HepG2 (cell line): ENCODE measurements at regions not wholly inside any gene's neighbourhood (a gene's known extent, or its start where the extent isn't known, plus 50 kb on each side); places are given as distances from the start of the nearest gene placed in this dataset.

Experiments
- ATAC-seq: fragments of 200-7000 bp; cut with Tn5 transposase; 3 replicates; pipeline ENCODE4 v1.9.1; 2020; ENCODE audit warnings: mild to moderate bottlenecking, moderate library complexity
- BruUV-seq: library from RNA; stranded (reverse); fragments of 400-500 nt; replicated peaks from 2 replicates; lab custom pipeline; 2021; lab: Mats Ljungman, UMichigan
- CTCF ChIA-PET: fragments of 300-600 bp; formaldehyde crosslinking; extraction: SDS; loops from one replicate; lab custom pipeline; 2021; ENCODE audit warnings: low total read pairs, inconsistent platforms, low intra/inter-chr PET ratio; lab: Yijun Ruan, JAX
- POLR2A ChIA-PET: fragments of 350-600 bp; sonication (Branson Sonifier 250); formaldehyde crosslinking; loops from one replicate; lab custom pipeline; 2020; ENCODE audit warnings: antibody characterized with exemption, inconsistent platforms; lab: Yijun Ruan, JAX
- DNase-seq: peaks from one replicate; pipeline ENCODE4 v3.0.0-alpha.2; 2015; ENCODE audit warnings: low spot score
- FAIRE-seq: peaks from 3 replicates; lab custom pipeline; 2011; peaks lifted over from hg19 to GRCh38; lab: Jason Lieb, UNC
- H2AFZ ChIP-seq: one replicate; pipeline ENCODE4 v1.6.1; 2011; ENCODE audit warnings: low read length, inconsistent platforms
- H3K27ac ChIP-seq: fragments of 300-600 bp; 3 replicates; pipeline ENCODE4 v1.8.0; 2011; ENCODE audit warnings: mixed run types, mild to moderate bottlenecking, mixed read lengths, low read length, inconsistent platforms; ENCODE audit not compliant: insufficient read depth; ENCODE audit errors: extremely low read length
- H3K27me3 ChIP-seq, 2 experiments: fragments of 200-600 bp in 1 of 2; 2 replicates in 1 of 2; 3 replicates in 1 of 2; pipeline versions ENCODE4 v1.6.0 to v1.8.0; 2011; ENCODE audit warnings: low read length in 2 of 2, mild to moderate bottlenecking in 2 of 2, moderate library complexity in 2 of 2, inconsistent platforms in 1 of 2; ENCODE audit not compliant: insufficient read depth in 2 of 2, control insufficient read depth in 1 of 2
- H3K36me3 ChIP-seq, 2 experiments: fragments of 200-600 bp in 1 of 2; replicated peaks in 1 of 2; 2 replicates in 1 of 2; 3 replicates in 1 of 2; pipeline versions ENCODE4 v1.5.1 to v1.8.0; 2011; ENCODE audit warnings: low read length in 2 of 2, inconsistent platforms in 1 of 2; ENCODE audit not compliant: insufficient read depth in 2 of 2, control insufficient read depth in 1 of 2
- H3K4me1 ChIP-seq: 2 replicates; pipeline ENCODE4 v1.5.1; 2012; ENCODE audit warnings: low read length, inconsistent platforms; ENCODE audit not compliant: insufficient read depth
- H3K4me2 ChIP-seq: 2 replicates; pipeline ENCODE4 v1.6.0; 2011; ENCODE audit warnings: low read depth, low read length, inconsistent platforms
- H3K4me3 ChIP-seq, 3 experiments: fragments of 200-600 bp in 1 of 3; sonication (generic), shearing (Covaris generic) in 1 of 3; replicated peaks in 1 of 3; 2 replicates each; pipeline ENCODE4 v1.5.1; 2011 to 2016; ENCODE audit warnings: low read length in 3 of 3, inconsistent platforms in 2 of 3, low read depth in 2 of 3, mild to moderate bottlenecking in 2 of 3, control low read depth in 1 of 3, mixed read lengths in 1 of 3; ENCODE audit not compliant: insufficient read depth in 1 of 3
- H3K79me2 ChIP-seq: one replicate; pipeline ENCODE4 v1.6.1; 2011; ENCODE audit warnings: low read length, inconsistent platforms; ENCODE audit not compliant: insufficient read depth
- H3K9ac ChIP-seq: 2 replicates; pipeline ENCODE4 v1.6.0; 2011; ENCODE audit warnings: mild to moderate bottlenecking, low read depth, low read length, inconsistent platforms; ENCODE audit not compliant: insufficient read depth
- H3K9me3 ChIP-seq: 2 replicates; pipeline ENCODE4 v1.5.1; 2012; ENCODE audit warnings: mild to moderate bottlenecking, low read length
- H4K20me1 ChIP-seq: 2 replicates; pipeline ENCODE4 v1.6.0; 2011; ENCODE audit warnings: inconsistent platforms, mild to moderate bottlenecking, low read length, moderate library complexity; ENCODE audit not compliant: insufficient read depth
- ATF7 ChIP-seq, 2 experiments: fragments of 450-650 bp in 1 of 2; sonication (generic) in 1 of 2; formaldehyde crosslinking in 1 of 2; IDR thresholded peaks; 2 replicates each; pipeline versions ENCODE4 v1.4.0 to v1.6.1; 2016 to 2020; ENCODE audit warnings: antibody characterized with exemption in 1 of 2, mild to moderate bottlenecking in 1 of 2, missing genetic modification reagents in 1 of 2
- EZH2 ChIP-seq: conservative IDR thresholded peaks from 2 replicates; pipeline ENCODE4 v1.6.1; 2012; ENCODE audit warnings: mild to moderate bottlenecking, low read depth, low read length, moderate library complexity
- SMARCE1 ChIP-seq: fragments of 450-650 bp; IDR thresholded peaks from 2 replicates; pipeline ENCODE4 v1.6.1; 2017; ENCODE audit warnings: borderline replicate concordance
- TGIF2 ChIP-seq: IDR thresholded peaks from 2 replicates; pipeline ENCODE4 v1.6.1; 2016; ENCODE audit warnings: control low read depth, missing compliant biosample characterization
- ZNF737 ChIP-seq: sonication (generic); formaldehyde crosslinking; IDR thresholded peaks from 2 replicates; pipeline ENCODE4 v1.5.0; 2020; ENCODE audit warnings: missing genetic modification reagents, mild to moderate bottlenecking, borderline replicate concordance
- WGBS: methylation state at CpG from one replicate; pipeline ENCODE4 v1.1.6; 2017; ENCODE audit warnings: low lambda C conversion rate; 5-methylcytosine and 5-hydroxymethylcytosine counted together
- in situ Hi-C: cut with HindIII; loops from 2 replicates; pipeline ENCODE4 v1.10.0; 2017; ENCODE audit warnings: low pct_unique_long_range_greater_than_20kb; ENCODE audit not compliant: extremely low pct_ligation_motif_present
- intact Hi-C: fragments of 100-400 bp; cut with micrococcal nuclease; formaldehyde crosslinking; loops from one replicate; pipeline ENCODE4 v1.10.0; 2022; ENCODE audit not compliant: unreplicated experiment
- TF ChIP-seq, protein P1 (sequence below): sonication (generic); formaldehyde crosslinking; IDR thresholded peaks from 2 replicates; pipeline ENCODE4 v1.4.0; 2020; ENCODE audit warnings: mild to moderate bottlenecking, missing genetic modification reagents, borderline replicate concordance

DNA sequence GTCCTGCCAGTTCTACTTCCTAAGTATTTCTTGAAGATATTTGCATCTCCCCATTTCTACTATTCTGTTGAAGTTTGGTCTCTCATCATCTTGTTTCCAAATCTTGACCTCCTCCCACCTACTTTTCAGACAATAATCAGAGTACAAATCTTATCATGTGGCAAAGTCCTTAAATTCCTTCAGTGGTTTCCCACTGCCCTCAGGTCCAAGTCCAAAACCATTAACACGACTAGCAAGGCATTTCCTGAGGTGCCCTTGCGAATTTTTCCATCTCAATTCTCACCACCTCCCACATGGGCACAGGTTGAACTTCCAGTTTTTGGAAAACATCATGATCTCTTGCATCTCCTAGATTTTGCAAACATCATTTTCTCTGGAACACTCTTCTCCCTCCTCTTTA, 97.2 kb upstream of the CDK1 start:
- Histone ChIP-seq H3K4me1 (no peaks in the 10 kb centered on the region), H3K4me2 (no peak overlapping the region), H3K36me3 (no peaks in the 10 kb centered on the region), H3K9ac (no peak overlapping the region), H2AFZ (no peak overlapping the region), H3K27me3 (no peaks in the 10 kb centered on the region), H3K27ac (no peak overlapping the region), H3K9me3 (no peaks in the 10 kb centered on the region), H4K20me1 (no peaks in the 10 kb centered on the region), H3K79me2 (no peaks in the 10 kb centered on the region), H3K4me3 (no peak overlapping the region)
- FAIRE-seq (no peak), ATAC-seq (no peak), DNase-seq (no peak)
- ChIA-PET POLR2A (no interaction called here), CTCF (no interaction called here)
- in situ Hi-C loops: no loop called here
- TF ChIP-seq ZNF737 (CRISPR knock-in tag) (no peak), SMARCE1 (no peak), ATF7 (IDR thresholded peaks at IDR 0.05) (no peak), ATF7 (CRISPR knock-in tag; IDR thresholded peaks at IDR 0.05) (no peak), TGIF2 (CRISPR knock-in tag) (no peak), EZH2 (no peak)
- TF ChIP-seq, protein P1, sequence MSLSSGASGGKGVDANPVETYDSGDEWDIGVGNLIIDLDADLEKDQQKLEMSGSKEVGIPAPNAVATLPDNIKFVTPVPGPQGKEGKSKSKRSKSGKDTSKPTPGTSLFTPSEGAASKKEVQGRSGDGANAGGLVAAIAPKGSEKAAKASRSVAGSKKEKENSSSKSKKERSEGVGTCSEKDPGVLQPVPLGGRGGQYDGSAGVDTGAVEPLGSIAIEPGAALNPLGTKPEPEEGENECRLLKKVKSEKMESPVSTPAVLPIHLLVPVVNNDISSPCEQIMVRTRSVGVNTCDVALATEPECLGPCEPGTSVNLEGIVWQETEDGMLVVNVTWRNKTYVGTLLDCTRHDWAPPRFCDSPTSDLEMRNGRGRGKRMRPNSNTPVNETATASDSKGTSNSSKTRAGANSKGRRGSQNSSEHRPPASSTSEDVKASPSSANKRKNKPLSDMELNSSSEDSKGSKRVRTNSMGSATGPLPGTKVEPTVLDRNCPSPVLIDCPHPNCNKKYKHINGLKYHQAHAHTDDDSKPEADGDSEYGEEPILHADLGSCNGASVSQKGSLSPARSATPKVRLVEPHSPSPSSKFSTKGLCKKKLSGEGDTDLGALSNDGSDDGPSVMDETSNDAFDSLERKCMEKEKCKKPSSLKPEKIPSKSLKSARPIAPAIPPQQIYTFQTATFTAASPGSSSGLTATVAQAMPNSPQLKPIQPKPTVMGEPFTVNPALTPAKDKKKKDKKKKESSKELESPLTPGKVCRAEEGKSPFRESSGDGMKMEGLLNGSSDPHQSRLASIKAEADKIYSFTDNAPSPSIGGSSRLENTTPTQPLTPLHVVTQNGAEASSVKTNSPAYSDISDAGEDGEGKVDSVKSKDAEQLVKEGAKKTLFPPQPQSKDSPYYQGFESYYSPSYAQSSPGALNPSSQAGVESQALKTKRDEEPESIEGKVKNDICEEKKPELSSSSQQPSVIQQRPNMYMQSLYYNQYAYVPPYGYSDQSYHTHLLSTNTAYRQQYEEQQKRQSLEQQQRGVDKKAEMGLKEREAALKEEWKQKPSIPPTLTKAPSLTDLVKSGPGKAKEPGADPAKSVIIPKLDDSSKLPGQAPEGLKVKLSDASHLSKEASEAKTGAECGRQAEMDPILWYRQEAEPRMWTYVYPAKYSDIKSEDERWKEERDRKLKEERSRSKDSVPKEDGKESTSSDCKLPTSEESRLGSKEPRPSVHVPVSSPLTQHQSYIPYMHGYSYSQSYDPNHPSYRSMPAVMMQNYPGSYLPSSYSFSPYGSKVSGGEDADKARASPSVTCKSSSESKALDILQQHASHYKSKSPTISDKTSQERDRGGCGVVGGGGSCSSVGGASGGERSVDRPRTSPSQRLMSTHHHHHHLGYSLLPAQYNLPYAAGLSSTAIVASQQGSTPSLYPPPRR: no peak
- WGBS: 2% methylated on average over 2 of the region's 2 CpGs
- intact Hi-C loops: no loop called here
- BruUV-seq: no TSS peak
